ENCODE measurements at regions not wholly inside any gene's neighbourhood (a gene's known extent, or its start where the extent isn't known, plus 50 kb on each side); places are given as distances from the start of the nearest gene placed in this dataset.

GRCh38 chr6:164195942-164196281, 781.4 kb downstream of the QKI start:
- DNase-seq: no peak

GRCh38 chr6:164195278-164195941, 780.9 kb downstream of the QKI start:
- DNase-seq: no peak

GRCh38 chr6:164188861-164189260, 774.3 kb downstream of the QKI start:
- DNase-seq: no peak

GRCh38 chr6:164185471-164185871, 771.0 kb downstream of the QKI start:
- DNase-seq: no peak

GRCh38 chr6:164184410-164184809, 769.9 kb downstream of the QKI start:
- no peak for DNase-seq

GRCh38 chr6:164183556-164184123, 769.1 kb downstream of the QKI start:
- DNase-seq: no peak

GRCh38 chr6:164178679-164179332, 764.3 kb downstream of the QKI start:
- no peak for DNase-seq

- no peak for DNase-seq
Measured at GRCh38 chr6:164169355-164169754, 754.8 kb downstream of the QKI start.

GRCh38 chr6:164168595-164168994, 754.1 kb downstream of the QKI start:
- no peak for DNase-seq

GRCh38 chr6:164167873-164168405, 753.4 kb downstream of the QKI start:
- DNase-seq: no peak

GRCh38 chr6:164166996-164167395, 752.5 kb downstream of the QKI start:
- DNase-seq: no peak

GRCh38 chr6:164166515-164166914, 752.0 kb downstream of the QKI start:
- DNase-seq: no peak

GRCh38 chr6:164164876-164165275, 750.4 kb downstream of the QKI start:
- no peak for DNase-seq

- no peak for DNase-seq
Measured at GRCh38 chr6:164163239-164163638, 748.7 kb downstream of the QKI start.

GRCh38 chr6:164159061-164159460, 744.5 kb downstream of the QKI start:
- DNase-seq: no peak

- no peak for DNase-seq
Measured at GRCh38 chr6:164154588-164154987, 740.1 kb downstream of the QKI start.

GRCh38 chr6:164152611-164153010, 738.1 kb downstream of the QKI start:
- DNase-seq: no peak

- DNase-seq: no peak
Measured at GRCh38 chr6:164151161-164152120, 736.9 kb downstream of the QKI start.

GRCh38 chr6:164150232-164150631, 735.7 kb downstream of the QKI start:
- no peak for DNase-seq

GRCh38 chr6:164148788-164149187, 734.3 kb downstream of the QKI start:
- DNase-seq: no peak

- no peak for DNase-seq
Measured at GRCh38 chr6:164144316-164144715, 729.8 kb downstream of the QKI start.

GRCh38 chr6:164142322-164142721, 727.8 kb downstream of the QKI start:
- DNase-seq: no peak

GRCh38 chr6:164135511-164136132, 721.1 kb downstream of the QKI start:
- DNase-seq: no peak

All from SHP77 treated with DMSO at 0.1 percent for 48 hours (cell line).